ENCODE measurements at regions not wholly inside any gene's neighbourhood (a gene's known extent, or its start where the extent isn't known, plus 50 kb on each side); places are given as distances from the start of the nearest gene placed in this dataset.

DNA sequence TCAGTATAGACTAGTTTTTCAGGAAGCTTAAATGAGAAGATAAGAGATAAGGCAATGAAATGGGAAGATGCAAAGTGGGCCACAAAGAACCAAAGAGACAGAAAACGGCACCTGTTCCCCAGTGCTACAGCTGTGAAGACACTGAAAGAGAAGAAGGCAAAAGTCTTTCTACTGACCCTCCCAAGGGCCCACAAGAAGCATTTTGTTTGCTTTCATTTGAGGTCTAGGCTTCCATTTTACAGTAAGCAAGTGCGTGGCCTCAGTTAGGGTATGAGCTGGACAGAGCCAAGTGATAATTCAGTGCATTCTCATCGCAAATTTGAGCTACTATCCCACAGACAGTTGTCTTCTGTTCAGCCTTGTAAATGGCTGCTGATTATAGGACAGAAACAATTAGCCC, 53.4 kb upstream of the STK17B start:
- no peak for DNase-seq

- no peak for DNase-seq
These were observed 53.8 kb upstream of the STK17B start for GRCh38 chr2:196225213-196225612.

DNA sequence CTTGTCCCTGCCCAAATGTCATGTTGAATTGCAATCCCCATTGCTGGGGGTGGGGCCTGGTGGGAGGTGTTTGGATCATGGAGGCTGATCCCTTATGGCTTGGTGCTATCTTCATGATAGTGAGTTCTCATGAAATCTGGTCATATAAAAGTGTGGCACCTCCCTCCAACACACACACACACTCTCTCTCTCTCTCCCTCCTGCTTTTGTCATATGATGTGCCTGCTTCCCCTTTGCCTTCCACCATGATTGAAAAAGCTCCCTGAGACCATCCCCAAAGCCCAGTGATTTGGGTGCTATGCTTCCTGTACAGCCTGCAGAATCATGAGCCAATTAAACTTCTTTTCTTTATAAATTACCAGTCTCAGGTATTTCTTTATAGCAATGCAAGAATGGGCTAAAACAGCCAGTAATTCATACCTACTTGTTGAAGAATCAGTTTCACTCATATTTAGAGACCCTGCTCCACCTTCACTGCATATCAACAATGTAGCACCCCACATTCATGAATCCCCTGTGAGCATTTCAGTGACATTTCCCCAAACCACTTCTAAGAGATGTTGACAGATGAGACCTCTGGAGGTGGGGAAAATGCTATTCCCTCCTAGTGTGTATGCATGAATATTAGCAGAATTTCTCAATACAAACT, 54.8 kb upstream of the STK17B start:
- no peak for DNase-seq

DNA sequence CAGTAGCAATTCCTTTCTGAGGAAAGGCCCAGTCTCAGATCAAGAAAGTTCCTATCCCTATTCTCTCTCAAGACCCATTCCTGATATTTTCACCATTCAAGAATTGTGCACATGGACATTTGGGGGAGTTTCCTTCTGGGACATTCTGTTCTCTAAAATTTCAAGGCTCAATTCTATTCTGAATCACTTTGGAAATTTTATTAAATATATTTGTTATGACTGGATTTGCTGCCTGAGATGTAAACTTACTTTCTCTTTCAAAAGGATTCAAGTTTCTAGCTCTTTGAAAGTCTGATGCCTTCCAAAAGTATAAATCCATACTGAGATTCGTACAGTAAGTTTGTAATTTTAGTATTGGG, 55.3 kb upstream of the STK17B start:
- DNase-seq, result no peak

GRCh38 chr2:196229013-196229412, 57.6 kb upstream of the STK17B start:
- no peak for DNase-seq

DNA sequence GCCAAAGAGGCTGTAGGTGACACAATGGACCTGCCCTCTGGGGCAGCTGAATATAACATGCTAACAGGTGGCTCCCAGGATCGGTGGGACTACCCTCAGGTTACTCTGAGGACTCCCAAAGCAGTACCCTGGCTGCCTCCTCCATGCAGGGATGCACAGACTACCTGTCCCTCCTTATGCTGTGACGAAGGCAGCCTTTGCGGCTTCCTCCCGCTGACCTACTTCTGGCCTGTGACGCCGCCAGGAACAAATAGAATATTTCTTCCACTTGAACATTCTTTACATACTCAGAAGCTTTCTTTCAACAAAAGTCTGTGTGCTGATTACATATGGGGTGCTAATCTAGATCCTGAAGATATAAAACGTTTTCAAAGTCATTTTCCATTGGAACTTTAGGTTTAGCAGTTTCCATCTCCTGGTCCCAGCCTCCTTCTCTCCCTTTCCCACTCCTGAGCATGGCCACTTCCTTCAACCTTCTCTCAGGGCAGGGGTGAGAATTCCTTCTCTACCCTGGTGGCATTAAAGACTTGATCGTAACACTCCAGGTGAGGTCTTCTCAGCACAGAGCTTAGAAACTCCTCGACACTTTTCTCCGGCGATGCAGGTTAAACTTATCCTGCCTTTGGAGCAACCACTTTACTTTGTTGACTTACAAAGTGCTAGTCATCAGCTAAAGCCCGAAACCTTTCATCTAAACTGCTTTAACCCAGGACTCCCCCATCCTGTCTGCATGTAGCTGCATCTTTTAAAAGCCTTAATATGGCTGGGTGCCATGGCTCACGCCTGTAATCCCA, 58.9 kb upstream of the STK17B start:
- DNase-seq, result no peak

DNA sequence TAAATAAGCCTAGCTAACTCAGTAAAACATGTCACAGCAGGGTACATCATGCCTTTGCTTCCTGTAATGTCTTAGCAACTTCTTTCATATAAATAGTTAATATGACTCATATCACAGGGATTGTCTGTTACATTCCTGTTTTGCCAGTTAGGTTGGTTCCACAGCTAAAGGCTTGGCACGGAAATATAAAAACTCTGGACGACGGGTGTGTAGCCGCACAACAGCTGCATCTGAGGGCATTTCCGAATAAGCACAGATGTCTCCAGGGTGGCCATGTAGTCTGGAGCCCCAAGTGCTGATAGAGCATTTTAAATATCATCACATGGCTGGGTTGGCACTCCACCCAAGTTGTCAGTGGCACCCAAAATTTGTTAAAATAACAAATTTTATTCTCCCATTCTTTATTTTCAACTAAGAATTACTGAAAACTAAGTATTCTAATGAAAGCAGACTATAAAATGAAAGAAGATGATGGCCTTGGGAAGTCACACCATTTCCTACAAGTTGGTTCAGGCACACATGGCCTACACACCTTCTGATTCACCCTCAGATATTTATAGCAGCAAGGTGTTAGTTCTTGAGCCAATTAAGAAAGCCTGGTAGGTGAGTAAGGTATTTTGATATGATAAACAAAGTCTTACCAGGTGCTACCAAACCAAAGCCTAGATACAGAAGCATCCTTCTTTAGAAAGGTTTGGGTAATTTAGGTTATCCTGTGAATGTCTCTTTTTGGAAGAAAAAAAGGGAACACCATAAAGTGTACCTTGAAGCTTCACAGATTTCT, 61.8 kb upstream of the STK17B start:
- no peak for DNase-seq

- no peak for DNase-seq
These were observed 62.6 kb upstream of the STK17B start for GRCh38 chr2:196233805-196234475.

DNA sequence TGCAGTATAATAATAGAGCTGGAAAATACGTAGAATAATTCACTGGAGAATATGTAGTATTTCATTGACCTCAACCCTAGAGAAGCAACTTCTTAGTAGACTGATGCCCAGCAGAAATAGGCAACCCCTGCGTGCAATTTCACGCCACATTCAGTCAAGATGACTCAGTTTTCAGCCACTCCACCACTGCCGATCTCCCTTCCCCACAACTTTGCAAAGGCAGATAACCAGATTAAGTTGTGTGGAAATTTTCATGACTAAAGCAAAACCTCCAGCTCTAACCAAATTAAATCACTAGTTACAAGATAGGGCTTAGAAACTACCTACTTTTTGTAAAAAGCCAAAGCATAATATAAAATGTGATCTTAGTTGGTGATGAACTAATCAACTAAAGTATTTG, 63.3 kb upstream of the STK17B start:
- DNase-seq, result no peak

DNA sequence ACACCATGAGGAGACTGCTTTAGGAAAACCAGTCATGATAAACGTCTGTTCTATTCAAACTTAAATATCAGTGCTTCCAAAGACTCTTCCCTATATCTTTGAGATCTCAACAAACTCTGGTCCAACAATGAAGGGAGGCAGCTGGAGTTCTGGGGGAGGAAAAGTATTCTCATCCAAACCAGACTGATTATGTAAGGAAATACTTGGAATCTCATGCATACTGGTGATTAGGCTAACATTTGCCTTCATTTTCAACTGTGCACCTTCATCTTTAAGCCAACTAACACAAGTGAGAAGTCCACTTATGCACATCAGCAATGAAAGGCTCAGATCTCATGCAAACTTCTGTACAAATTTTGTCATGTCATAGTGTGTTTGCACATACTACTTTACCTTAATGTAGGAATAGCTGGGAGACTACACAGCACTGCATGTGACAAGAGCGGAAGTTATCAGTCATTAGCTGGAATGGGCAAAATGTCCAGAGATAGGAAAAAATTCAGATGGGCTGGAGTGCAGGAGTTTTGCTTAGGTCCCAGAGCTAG, 67.5 kb upstream of the STK17B start:
- DNase-seq, result no peak

- no peak for DNase-seq
These were observed 68.5 kb upstream of the STK17B start for GRCh38 chr2:196239622-196240587.

GRCh38 chr2:196241175-196241574, 69.8 kb upstream of the STK17B start:
- no peak for DNase-seq

DNA sequence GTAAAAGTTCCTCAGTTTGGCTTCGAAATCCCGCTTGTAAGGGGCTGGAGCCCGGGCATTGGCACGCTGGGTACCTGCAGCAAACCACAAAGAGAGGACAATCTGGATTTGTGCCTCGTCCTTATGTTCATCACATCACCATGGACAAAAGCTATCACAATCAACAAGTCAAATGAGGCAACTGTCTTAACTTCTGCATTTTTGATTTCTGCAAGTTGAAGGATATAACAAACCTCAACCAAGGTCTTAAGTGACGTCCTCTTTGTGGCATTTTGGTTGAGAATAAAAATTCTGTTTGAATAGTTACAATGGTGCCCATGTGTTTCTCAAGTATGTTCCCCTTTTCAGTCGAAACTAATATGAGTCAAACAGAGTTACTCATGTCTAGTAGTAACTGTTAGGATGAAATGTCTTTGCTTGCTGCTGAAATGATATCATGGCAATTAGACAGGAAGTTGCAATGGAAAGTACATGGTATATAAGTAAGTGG, 70.8 kb upstream of the STK17B start:
- no peak for DNase-seq

- DNase-seq, result no peak
These were observed 73.1 kb upstream of the STK17B start for GRCh38 chr2:196244516-196244915.

DNA sequence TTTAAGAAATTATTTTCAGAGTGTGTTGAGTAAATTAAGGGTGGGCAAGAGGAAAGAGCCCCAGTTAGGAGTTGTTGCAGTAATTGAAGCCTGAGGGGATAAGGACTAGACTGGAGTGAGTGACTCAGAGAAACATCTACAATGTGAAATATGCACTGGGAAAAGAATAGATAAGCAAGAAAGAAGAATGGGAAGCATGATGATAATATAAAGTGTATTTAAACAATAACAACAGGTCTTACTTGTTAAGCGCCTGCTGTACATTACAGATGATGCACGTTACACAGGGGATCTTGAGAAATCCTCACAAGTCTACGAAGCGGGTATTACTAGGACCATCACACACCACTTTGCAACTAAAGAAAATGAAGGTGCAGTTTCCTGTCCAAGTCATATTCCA, 73.6 kb upstream of the STK17B start:
- DNase-seq, result no peak

GRCh38 chr2:196245378-196246140, 74.2 kb upstream of the STK17B start:
- DNase-seq, result no peak

GRCh38 chr2:196247114-196247975, 76.0 kb upstream of the STK17B start:
- DNase-seq, result no peak

DNA sequence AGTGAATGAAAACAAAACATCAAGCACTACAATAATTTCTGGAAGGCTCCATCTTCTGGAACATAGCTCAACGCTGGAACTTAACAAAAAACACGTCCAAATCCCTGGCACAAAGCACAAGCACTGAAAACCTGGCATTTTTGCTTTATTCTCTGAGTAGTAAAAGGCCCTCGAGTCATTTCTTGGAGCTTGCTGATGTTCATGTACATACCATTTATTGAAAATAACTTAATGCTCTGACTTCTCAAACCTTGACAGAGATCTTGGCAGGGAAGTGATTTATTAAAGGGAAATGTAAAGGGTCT, 76.5 kb upstream of the STK17B start:
- DNase-seq, result no peak

DNA sequence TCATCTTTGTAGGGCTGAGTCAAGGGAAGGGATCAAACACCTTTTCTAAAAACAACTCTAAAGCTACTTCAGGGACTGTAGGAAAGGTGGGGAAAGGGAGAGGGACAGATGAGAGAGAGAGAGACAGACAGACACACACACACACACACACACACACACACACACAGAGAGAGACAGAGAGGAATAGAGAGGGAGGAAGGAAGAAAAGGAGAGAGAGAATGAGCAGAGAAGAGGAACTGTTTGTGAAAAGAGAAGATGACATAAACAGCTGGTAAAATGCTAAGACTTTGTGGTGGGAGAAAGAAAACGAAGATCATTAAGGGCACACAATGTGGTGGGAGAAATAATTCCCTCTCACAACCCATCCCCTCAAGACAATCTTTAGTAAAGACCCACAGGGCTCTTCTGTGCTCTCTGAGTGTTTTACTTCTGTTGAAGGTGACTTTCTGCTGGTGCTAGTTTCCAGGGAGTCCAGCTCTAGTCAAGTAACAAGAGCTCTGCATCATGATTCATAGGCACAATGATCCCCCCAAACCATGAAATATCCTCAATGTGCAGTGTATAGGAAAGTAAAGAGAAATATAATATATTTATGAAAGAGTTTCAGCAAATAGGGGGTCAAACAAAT, 77.2 kb upstream of the STK17B start:
- DNase-seq, result no peak

DNA sequence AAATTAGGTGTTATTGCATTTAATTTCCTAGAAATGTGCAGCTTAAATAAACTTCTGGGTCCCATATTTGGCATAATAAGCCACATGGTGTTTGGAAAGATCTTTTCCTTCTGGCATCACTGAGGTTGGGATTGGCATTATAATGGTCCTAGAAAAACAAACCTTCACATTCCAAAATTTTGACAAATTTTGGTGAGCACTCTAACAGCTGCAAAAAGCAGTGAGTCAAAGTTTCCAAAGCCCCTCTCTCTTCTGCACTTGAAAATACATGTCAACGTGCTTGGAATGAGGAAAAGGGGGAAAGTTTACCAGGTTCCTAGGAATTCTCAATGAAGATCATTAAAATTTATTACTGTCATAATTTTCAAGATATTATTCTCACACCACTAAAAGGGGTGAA, 77.8 kb upstream of the STK17B start:
- DNase-seq, result no peak
